ENCODE measurements at regions not wholly inside any gene's neighbourhood (a gene's known extent, or its start where the extent isn't known, plus 50 kb on each side); places are given as distances from the start of the nearest gene placed in this dataset.

DNA sequence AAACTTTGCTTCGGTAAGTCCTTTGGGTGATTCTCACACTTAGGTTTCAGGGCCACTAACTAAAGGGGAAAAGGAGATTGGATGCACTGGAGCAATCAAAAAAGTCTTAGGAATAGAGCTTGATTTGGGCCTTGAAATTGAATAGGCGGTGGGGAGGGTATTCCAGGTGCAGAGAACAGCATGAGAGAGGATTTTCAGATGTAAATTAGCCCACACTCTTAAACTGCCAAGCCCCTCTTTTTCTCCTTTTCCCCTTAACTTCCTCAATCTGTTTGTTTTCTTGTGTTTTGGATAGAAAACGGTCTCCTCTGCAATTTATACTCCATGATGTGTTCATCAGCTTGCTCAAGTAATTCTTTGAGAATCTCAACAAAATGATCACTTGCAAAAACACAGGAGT is 62.1 kb upstream of the RIPOR2 start (continued):
- TF ChIP-seq, protein P1, sequence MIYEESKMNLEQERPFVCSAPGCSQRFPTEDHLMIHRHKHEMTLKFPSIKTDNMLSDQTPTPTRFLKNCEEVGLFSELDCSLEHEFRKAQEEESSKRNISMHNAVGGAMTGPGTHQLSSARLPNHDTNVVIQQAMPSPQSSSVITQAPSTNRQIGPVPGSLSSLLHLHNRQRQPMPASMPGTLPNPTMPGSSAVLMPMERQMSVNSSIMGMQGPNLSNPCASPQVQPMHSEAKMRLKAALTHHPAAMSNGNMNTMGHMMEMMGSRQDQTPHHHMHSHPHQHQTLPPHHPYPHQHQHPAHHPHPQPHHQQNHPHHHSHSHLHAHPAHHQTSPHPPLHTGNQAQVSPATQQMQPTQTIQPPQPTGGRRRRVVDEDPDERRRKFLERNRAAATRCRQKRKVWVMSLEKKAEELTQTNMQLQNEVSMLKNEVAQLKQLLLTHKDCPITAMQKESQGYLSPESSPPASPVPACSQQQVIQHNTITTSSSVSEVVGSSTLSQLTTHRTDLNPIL (CRISPR knock-in tag; IDR thresholded peaks at IDR 0.05; ENCODE audit: low read depth): no peak
- no peak for TF ChIP-seq TOX (CRISPR knock-in tag; IDR thresholded peaks at IDR 0.05; ENCODE audit: borderline replicate concordance)
- no peak for TF ChIP-seq ZNF70 (CRISPR knock-in tag; IDR thresholded peaks at IDR 0.05)
- no peak for TF ChIP-seq TCF4 (CRISPR knock-in tag; IDR thresholded peaks at IDR 0.05; ENCODE audit: borderline replicate concordance)
- TF ChIP-seq SNAI2 (CRISPR knock-in tag; IDR thresholded peaks at IDR 0.05): no peak
- no peak for TF ChIP-seq ISL1 (CRISPR knock-in tag; IDR thresholded peaks at IDR 0.05)
- no peak for TF ChIP-seq ZNF8 (CRISPR knock-in tag; IDR thresholded peaks at IDR 0.05)
- TF ChIP-seq GLIS3 (CRISPR knock-in tag; IDR thresholded peaks at IDR 0.05): no peak

- ATAC-seq: no peak
- TF ChIP-seq TOX (CRISPR knock-in tag; IDR thresholded peaks at IDR 0.05; ENCODE audit: borderline replicate concordance) (no peak), ZNF70 (CRISPR knock-in tag; IDR thresholded peaks at IDR 0.05) (no peak), POU6F1 (CRISPR knock-in tag; IDR thresholded peaks at IDR 0.05; ENCODE audit: borderline replicate concordance, low read depth) (no peak), ZNF565 (CRISPR knock-in tag; conservative IDR thresholded peaks at IDR 0.05; ENCODE audit: low read depth) (no peak), OSR1 (CRISPR knock-in tag; IDR thresholded peaks at IDR 0.05) (no peak), ESRRG (CRISPR knock-in tag; IDR thresholded peaks at IDR 0.05) (no peak), ZFP3 (CRISPR knock-in tag; IDR thresholded peaks at IDR 0.05) (no peak), ARNTL (CRISPR knock-in tag; IDR thresholded peaks at IDR 0.05; ENCODE audit: borderline replicate concordance, low read depth) (no peak), RARB (CRISPR knock-in tag; IDR thresholded peaks at IDR 0.05) (no peak), BACH2 (CRISPR knock-in tag; IDR thresholded peaks at IDR 0.05; ENCODE audit: borderline replicate concordance) (no peak), SNAI2 (CRISPR knock-in tag; IDR thresholded peaks at IDR 0.05) (no peak), PPARA (CRISPR knock-in tag; IDR thresholded peaks at IDR 0.05; ENCODE audit: borderline replicate concordance) (no peak)
- TF ChIP-seq, protein P1 (CRISPR knock-in tag; IDR thresholded peaks at IDR 0.05; ENCODE audit: low read depth): no peak
- TF ChIP-seq, protein P2, sequence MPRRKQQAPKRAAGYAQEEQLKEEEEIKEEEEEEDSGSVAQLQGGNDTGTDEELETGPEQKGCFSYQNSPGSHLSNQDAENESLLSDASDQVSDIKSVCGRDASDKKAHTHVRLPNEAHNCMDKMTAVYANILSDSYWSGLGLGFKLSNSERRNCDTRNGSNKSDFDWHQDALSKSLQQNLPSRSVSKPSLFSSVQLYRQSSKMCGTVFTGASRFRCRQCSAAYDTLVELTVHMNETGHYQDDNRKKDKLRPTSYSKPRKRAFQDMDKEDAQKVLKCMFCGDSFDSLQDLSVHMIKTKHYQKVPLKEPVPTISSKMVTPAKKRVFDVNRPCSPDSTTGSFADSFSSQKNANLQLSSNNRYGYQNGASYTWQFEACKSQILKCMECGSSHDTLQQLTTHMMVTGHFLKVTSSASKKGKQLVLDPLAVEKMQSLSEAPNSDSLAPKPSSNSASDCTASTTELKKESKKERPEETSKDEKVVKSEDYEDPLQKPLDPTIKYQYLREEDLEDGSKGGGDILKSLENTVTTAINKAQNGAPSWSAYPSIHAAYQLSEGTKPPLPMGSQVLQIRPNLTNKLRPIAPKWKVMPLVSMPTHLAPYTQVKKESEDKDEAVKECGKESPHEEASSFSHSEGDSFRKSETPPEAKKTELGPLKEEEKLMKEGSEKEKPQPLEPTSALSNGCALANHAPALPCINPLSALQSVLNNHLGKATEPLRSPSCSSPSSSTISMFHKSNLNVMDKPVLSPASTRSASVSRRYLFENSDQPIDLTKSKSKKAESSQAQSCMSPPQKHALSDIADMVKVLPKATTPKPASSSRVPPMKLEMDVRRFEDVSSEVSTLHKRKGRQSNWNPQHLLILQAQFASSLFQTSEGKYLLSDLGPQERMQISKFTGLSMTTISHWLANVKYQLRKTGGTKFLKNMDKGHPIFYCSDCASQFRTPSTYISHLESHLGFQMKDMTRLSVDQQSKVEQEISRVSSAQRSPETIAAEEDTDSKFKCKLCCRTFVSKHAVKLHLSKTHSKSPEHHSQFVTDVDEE (CRISPR knock-in tag; IDR thresholded peaks at IDR 0.05): no peak
Measured at GRCh38 chr6:25002326-25003091, 66.7 kb upstream of the RIPOR2 start.

DNA sequence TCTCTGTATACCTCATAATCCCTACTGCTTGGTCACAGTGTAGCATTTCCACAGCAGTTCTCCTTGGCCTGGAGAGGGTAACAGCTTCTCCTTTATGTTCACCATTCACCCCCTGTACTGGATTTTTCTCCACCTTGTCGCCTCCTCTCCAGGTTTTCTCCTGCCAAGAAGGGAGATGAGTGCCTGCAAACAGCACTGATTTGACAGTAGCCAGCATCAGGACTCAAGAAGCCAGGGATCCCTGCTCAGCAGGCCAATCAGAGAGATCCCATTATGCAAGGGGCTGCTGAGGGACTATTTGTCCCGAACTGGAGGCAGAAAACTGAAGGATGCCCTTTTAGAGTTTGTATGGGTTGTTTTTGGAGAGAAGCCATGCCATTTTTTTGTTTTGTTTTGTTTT is 68.6 kb upstream of the RIPOR2 start:
- no peak for TF ChIP-seq ZC3H10 (CRISPR knock-in tag; IDR thresholded peaks at IDR 0.05)
- TF ChIP-seq ZFP30 (CRISPR knock-in tag; IDR thresholded peaks at IDR 0.05): no peak
- no peak for TF ChIP-seq OSR1 (CRISPR knock-in tag; IDR thresholded peaks at IDR 0.05)
- TF ChIP-seq ZNF70 (CRISPR knock-in tag; IDR thresholded peaks at IDR 0.05): no peak
- TF ChIP-seq, protein P1 (CRISPR knock-in tag; IDR thresholded peaks at IDR 0.05; ENCODE audit: low read depth): no peak
- TF ChIP-seq POU6F1 (CRISPR knock-in tag; IDR thresholded peaks at IDR 0.05; ENCODE audit: borderline replicate concordance, low read depth): no peak
- no peak for TF ChIP-seq GLIS3 (CRISPR knock-in tag; IDR thresholded peaks at IDR 0.05)
- TF ChIP-seq CSDC2 (CRISPR knock-in tag; IDR thresholded peaks at IDR 0.05): no peak
- TF ChIP-seq, protein P2 (CRISPR knock-in tag; IDR thresholded peaks at IDR 0.05): no peak
- no peak for TF ChIP-seq RARB (CRISPR knock-in tag; IDR thresholded peaks at IDR 0.05)
- TF ChIP-seq ISL1 (CRISPR knock-in tag; IDR thresholded peaks at IDR 0.05): no peak
- TF ChIP-seq SNAI2 (CRISPR knock-in tag; IDR thresholded peaks at IDR 0.05): no peak
- no peak for ATAC-seq

Data from SK-N-SH treated with all-trans-retinoic acid at 6 μM for 48 hours (cell line).